HFF-Myc (cell line): ENCODE measurements at regions not wholly inside any gene's neighbourhood (a gene's known extent, or its start where the extent isn't known, plus 50 kb on each side); places are given as distances from the start of the nearest gene placed in this dataset.

ENCODE experiments used
- DNase-seq: peaks from one replicate; pipeline ENCODE4 v3.0.0-alpha.2; 2011; ENCODE audit warnings: low read depth; ENCODE audit errors: extremely low read depth
- H3K4me3 ChIP-seq: replicated peaks from 2 replicates; pipeline ENCODE4 v1.5.1; 2011; ENCODE audit warnings: low read depth, mild to moderate bottlenecking, control low read depth, low read length
- TF ChIP-seq, protein P1 (sequence below): IDR thresholded peaks from 2 replicates; pipeline ENCODE4 v1.5.1; 2012; ENCODE audit warnings: mild to moderate bottlenecking, low read depth, low read length, control low read depth; ENCODE audit errors: missing control alignments

- H3K4me3 ChIP-seq, result no peak overlapping the region
- TF ChIP-seq, protein P1, sequence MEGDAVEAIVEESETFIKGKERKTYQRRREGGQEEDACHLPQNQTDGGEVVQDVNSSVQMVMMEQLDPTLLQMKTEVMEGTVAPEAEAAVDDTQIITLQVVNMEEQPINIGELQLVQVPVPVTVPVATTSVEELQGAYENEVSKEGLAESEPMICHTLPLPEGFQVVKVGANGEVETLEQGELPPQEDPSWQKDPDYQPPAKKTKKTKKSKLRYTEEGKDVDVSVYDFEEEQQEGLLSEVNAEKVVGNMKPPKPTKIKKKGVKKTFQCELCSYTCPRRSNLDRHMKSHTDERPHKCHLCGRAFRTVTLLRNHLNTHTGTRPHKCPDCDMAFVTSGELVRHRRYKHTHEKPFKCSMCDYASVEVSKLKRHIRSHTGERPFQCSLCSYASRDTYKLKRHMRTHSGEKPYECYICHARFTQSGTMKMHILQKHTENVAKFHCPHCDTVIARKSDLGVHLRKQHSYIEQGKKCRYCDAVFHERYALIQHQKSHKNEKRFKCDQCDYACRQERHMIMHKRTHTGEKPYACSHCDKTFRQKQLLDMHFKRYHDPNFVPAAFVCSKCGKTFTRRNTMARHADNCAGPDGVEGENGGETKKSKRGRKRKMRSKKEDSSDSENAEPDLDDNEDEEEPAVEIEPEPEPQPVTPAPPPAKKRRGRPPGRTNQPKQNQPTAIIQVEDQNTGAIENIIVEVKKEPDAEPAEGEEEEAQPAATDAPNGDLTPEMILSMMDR, result no peak
- DNase-seq, result no peak
Measured at GRCh38 chrX:7546551-7547080, 296.4 kb upstream of the VCX start.

DNA sequence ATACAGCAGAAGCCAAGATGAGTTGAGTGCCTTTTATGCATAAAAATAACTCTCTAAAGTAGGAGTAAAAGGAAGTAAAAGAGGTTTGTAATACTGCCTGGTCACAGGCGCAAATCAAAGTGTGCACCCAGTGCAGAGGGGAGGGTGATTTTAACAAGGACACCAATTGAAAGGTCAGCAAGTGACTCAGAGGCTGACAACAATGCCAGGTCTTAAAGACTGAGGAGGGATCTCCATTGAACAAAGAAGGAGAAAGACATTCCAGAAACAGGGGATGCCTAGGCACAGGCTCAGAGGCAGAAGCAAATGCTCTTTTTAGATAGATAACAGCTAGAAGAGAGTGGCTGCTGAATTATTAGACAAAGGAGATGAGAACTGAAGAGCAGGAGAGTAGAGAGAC, 297.4 kb upstream of the VCX start:
- TF ChIP-seq, protein P1, result no peak
- no peak overlapping the region for H3K4me3 ChIP-seq
- no peak for DNase-seq

- DNase-seq, result no peak
- TF ChIP-seq, protein P1, result no peak
- no peak overlapping the region for H3K4me3 ChIP-seq
Measured at GRCh38 chrX:7542587-7543380, 300.2 kb upstream of the VCX start.

- TF ChIP-seq, protein P1, result no peak
- no peak for DNase-seq
- no peak overlapping the region for H3K4me3 ChIP-seq
Measured at GRCh38 chrX:7522860-7523259, 320.1 kb upstream of the VCX start.

- DNase-seq, result no peak
- TF ChIP-seq, protein P1, result no peak
- H3K4me3 ChIP-seq, result no peak overlapping the region
Measured at GRCh38 chrX:7515681-7516413, 327.1 kb upstream of the VCX start.

GRCh38 chrX:7514871-7515599, 327.9 kb upstream of the VCX start:
- TF ChIP-seq, protein P1, result no peak
- DNase-seq, result no peak
- no peak overlapping the region for H3K4me3 ChIP-seq
